NCI-H146 treated with DMSO at 0.1 percent for 48 hours (cell line): ENCODE measurements at regions not wholly inside any gene's neighbourhood (a gene's known extent, or its start where the extent isn't known, plus 50 kb on each side); places are given as distances from the start of the nearest gene placed in this dataset.
"Not testable (repeated sequence)": the region's sequence is repeated elsewhere in the genome, so short reads cannot be mapped to it uniquely, and the experiment has no call there.

Experiments used
- DNase-seq: peaks from one replicate; lab custom pipeline; 2025; ENCODE audit not compliant: unreplicated experiment; lab: John Stamatoyannopoulos, UW

- no peak for DNase-seq
These were observed 96.1 kb upstream of the DPT start for GRCh38 chr1:168825129-168825528.

- no peak for DNase-seq
These were observed 96.8 kb upstream of the DPT start for GRCh38 chr1:168825820-168826219.

DNA sequence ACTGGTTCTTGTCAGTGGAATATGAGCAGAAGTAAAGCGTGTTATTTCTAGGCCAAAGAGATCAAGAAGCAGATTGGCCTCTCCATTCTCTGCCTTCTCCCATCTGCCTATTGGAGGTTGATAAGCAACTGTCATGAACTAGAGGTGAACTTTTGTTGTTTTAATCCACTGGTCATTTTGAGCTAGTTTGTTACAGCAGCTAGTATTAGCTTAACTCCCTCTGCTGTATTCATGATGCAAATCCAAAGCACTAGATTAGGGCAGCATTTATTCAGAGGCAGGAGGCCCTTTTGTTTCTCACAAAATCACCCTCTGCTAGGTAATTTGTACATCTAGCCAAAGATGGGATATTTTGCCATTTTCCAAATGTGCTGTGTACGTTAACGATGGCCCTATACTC, 97.3 kb upstream of the DPT start:
- DNase-seq: no peak

GRCh38 chr1:168827557-168827956, 98.6 kb upstream of the DPT start:
- no peak for DNase-seq

DNA sequence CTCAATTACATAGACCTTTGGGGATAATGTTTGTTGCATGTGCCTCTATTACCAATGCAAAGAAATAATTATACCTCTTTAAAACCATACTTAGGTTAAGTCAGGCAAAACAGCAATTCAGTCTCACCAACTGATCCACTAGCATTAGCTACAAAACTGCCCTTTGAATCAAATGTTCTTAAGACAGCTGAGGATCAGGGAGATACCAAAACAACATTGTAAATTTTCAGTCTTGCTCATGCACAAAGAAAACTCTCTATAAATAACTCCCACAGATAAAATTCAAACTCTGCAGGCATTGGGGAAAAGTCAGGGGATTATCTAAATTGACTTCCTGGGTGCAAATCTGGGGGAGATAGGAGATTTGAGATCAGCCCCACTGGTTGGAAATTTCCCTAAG, 100.9 kb upstream of the DPT start:
- no peak for DNase-seq

DNA sequence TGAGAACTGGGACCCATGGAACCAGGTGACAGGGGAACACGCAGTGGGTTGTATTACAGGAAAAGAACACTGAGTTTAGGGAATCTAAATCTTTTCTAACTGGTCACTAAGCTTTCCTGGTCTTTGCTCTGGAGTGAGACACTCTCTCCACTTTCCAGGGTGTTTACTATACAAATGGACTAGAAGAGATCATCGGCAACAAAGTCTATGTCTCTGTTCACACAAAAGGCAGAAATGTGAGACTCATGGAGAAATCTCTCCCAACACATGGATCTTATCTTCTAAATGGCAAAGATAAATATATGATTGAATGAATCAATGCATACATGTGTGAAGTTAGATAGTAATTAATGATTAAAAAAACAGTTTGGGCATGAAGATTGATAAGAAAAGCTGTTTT, 101.6 kb upstream of the DPT start:
- DNase-seq: no peak

GRCh38 chr1:168832661-168833060, 103.7 kb upstream of the DPT start:
- DNase-seq: no peak

- DNase-seq: no peak
These were observed 104.4 kb upstream of the DPT start for GRCh38 chr1:168833362-168833761.

DNA sequence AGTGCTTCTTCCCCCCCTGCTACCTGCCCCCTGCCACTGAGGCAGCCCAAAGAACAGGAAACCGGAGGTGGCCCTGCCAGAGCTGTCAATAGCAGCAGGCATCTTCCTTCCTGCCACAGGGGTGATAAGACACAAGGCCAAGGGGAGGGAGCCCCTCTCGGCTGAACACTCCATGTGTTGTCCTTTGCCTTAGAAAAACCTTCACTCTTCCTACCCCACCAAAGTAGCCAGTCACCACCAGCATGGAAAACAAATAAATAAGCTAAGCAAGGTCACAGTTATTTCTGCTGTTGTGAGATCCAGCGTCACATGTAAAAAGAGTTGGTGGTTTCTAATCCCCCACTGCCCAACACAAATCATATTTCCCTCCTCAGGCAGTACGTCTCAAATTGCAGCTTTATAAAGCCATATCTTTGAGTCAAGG, 104.8 kb upstream of the DPT start:
- DNase-seq: no peak

DNA sequence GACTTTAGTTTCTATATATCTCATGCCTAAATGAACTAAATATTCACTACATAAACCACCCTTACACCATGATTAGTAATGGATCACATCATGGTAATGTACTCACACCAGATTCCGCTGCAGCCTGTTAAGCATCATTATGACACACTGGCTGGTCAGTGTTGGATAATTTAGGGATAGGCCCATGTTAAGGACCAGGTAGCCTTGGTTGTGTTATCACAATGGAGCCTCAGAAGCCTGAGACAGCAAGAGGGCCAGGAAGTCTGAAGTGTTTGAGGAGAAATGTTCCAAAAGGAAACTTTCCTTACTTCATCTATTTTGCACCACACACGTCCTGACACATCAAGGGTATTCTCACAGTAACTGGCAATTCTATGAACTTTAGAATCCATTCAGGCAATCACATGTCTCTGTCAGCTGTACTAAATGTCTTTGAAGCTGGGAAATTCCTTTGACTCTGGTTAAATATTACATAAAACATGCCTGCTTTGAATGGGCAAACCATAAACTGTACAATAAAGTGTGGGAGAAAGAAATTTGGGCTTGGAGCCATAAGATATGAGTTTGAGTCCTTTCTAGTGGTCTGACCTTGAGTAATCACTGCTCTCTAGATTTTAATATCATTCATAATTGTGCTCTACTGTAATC, 105.3 kb upstream of the DPT start:
- DNase-seq: no peak

DNA sequence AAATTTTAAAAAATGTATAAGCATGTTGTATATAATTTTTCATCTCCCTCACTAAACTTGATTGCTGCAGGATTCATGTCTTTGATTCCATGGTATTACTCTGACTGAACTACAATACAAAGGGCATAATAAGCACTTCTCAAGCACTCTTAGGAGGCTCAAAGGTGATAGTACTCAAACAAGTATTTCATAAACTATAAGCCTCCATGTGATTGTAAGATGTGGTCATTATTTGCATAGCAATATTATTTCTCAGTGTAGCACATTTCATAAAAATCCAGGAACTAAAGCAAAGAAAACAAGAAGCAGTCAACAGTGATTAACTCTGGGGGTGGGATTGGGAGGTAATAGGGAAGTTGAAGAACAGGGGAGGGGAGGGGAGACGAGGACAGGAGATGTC, 106.2 kb upstream of the DPT start:
- DNase-seq: no peak

DNA sequence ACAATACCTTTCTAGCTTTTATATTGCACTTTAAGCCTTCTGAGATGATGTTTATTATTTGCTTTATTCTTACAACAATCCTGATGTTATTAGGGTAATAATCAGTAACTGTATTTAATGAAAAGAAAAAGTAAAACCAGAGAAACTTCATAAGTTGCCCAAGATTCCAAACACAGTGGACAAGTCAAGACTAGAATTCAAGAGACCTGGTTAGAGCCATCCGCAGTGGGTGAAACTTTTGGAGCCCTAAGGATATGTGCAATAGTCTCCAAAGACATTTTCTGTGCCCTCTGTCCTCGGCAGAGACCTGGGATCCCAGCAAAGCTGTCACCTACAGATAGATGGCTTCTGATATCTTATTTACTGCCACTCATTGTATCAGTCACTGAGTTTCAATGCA, 106.8 kb upstream of the DPT start:
- no peak for DNase-seq

DNA sequence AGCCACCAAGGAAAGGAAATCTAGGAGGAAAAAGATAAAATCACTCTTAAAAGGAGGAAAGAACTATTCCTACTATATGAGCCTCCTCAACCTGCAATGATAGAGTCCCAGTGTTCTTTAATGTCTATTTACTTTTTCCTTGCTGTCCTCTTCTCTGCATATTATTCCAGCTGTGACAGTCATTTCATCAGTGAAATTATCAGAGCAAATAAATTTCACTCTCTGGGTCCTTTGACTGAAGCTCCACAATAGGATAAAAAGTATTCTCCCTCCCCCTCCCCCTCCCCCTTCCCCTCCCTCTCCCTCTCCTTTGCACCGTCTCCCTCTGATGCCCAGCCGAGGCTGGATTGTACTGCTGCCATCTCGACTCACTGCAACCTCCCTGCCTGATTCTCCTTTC, 107.5 kb upstream of the DPT start:
- DNase-seq: no peak

GRCh38 chr1:168837230-168837629, 108.2 kb upstream of the DPT start:
- DNase-seq: not testable (repeated sequence)

DNA sequence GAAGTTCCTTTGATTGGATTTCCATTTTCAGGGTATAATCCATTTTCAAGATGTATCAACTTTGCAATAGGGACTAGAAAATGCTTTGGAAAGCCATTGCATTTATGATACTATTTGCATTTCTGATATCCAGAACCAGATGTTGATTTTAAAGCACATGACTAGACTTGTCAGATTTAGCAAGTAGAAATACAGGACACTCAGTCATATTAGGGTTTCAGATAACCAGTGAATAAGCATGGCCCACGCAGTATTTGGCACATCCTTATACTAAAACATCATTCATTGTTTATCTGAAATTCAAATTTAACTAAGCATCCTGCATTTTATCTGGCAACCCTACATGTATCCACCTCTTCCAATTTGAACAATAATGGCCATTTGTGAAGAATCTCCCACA, 113.3 kb upstream of the DPT start:
- DNase-seq: no peak

GRCh38 chr1:168842916-168843315, 113.9 kb upstream of the DPT start:
- DNase-seq: no peak

DNA sequence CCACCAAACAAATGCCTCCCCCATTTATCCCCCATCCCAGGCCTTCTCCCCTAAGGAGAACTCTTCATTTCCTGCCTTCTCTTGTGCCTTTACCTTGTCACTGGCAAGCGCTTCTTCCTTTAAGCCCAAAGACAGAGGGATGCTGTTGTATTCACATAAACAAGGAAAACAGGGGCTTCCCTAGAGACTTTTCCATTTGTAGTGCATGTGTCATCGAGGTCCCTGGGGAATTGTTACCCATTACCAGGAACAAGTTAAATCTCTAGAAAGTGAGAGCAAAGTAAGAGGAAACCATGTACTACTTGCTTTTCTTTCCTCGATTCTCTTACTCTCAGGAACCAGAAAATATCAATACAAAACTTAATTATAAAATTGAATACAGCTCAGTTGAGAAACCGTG, 114.4 kb upstream of the DPT start:
- DNase-seq: no peak

GRCh38 chr1:168843950-168844349, 114.9 kb upstream of the DPT start:
- no peak for DNase-seq

DNA sequence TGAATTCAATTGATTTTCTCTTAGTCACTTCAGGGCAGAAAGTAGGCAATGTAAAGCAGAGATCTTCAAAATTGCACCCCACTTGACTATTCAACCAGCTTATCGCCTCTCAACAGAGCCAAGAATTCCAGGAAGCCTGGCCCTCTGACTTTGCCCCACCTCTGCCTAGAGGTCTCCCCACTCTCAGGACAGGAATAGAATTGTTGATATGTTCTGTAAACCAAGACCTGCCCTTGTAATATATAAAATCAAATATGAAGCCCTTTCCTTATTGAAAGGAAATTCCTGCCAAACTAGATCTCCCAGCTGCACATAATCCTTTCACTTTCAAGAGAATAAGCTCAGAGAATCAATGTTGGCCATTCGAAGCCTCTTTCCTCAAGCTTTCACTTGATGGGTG, 116.1 kb upstream of the DPT start:
- DNase-seq: no peak

GRCh38 chr1:168848051-168848450, 119.0 kb upstream of the DPT start:
- no peak for DNase-seq

DNA sequence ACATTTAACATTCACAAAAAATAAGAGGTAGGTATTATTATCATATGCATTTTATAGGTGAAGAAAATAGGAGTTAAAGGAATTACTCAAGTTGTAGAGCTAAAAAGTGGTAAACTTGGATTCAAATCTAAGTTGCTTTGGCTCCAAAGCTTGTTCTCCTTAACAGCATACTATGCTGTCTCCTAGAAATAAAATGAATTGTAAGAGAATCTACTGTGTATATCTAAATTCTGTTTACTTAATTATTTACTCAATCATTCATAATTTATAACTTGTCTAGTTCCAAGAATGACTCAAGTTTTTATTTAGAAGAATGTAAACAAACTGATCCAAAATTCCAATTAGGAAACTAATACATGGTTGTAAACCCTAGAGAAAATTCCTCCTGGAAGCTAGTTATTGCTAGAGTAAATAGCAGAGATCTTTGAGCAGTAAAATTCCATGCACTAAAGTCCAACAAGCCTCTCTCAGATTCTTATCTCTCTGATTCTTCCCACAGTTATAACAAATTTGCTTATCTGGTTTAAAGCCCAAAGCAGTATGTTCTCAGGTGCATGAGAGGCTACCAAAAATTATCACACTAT, 132.5 kb upstream of the DPT start:
- no peak for DNase-seq

DNA sequence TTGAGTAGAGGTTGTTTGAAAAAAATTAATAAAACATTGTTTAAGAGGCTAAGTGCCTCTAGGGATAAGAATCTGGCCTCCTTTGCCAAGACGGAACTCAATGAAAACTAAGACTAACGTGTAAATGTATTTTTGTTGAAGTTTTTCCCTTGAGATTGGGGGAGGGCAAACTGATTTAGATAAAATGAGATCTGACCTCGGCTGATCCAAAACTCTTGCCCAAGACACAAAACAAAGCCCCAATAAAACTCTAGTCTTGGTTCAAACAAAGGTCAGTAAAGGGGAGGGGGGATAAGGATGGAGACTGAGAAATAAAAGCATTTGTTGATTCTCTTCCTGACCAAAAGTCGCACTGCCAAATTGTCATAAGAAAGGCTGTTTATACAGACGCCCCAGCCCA, 134.8 kb upstream of the DPT start:
- DNase-seq: no peak

- no peak for DNase-seq
These were observed 135.3 kb upstream of the DPT start for GRCh38 chr1:168864266-168864665.
